H1 (cell line): ENCODE measurements at regions not wholly inside any gene's neighbourhood (a gene's known extent, or its start where the extent isn't known, plus 50 kb on each side); places are given as distances from the start of the nearest gene placed in this dataset.

Experiments
- CTCF ChIA-PET: fragments of 300-600 bp; sonication (Branson Sonifier 250); formaldehyde crosslinking; loops from one replicate; lab custom pipeline; 2021; ENCODE audit not compliant: partially characterized antibody; lab: Charles Lee
- POLR2A ChIA-PET: fragments of 300-600 bp; sonication (Branson Sonifier 250); formaldehyde crosslinking; loops from one replicate; lab custom pipeline; 2021; ENCODE audit warnings: inconsistent platforms; ENCODE audit not compliant: partially characterized antibody; lab: Charles Lee
- DNase-seq, 2 experiments: peaks; one replicate each; pipeline versions ENCODE4 v3.0.0 to v3.0.0-alpha.2; 2010 to 2022; ENCODE audit warnings: low spot score in 2 of 2, low read depth in 1 of 2, mixed read lengths in 1 of 2
- FAIRE-seq: peaks from 2 replicates; lab custom pipeline; 2011; peaks lifted over from hg19 to GRCh38; lab: Jason Lieb, UNC
- H2AFZ ChIP-seq: 2 replicates; pipeline ENCODE4 v1.8.1; 2012; ENCODE audit warnings: low read length, inconsistent platforms
- H2AK5ac ChIP-seq: 2 replicates; pipeline ENCODE4 v1.6.1; 2013; ENCODE audit warnings: low read depth, low read length
- H2BK120ac ChIP-seq: replicated peaks from 2 replicates; pipeline ENCODE3; 2013; ENCODE audit warnings: low read depth, low read length, inconsistent platforms
- H2BK12ac ChIP-seq: 2 replicates; pipeline ENCODE4 v1.6.1; 2013; ENCODE audit warnings: low read depth, low read length
- H2BK15ac ChIP-seq: 2 replicates; pipeline ENCODE4 v1.6.1; 2013; ENCODE audit warnings: low read length
- H2BK20ac ChIP-seq: 2 replicates; pipeline ENCODE4 v1.6.1; 2013; ENCODE audit warnings: low read length
- H2BK5ac ChIP-seq: 2 replicates; pipeline ENCODE4 v1.6.1; 2013; ENCODE audit warnings: low read depth, low read length
- H3K14ac ChIP-seq: 2 replicates; pipeline ENCODE4 v1.6.1; 2013; ENCODE audit warnings: inconsistent platforms; ENCODE audit not compliant: insufficient read length
- H3K18ac ChIP-seq: 2 replicates; pipeline ENCODE4 v1.6.1; 2013; ENCODE audit warnings: low read length; ENCODE audit errors: extremely low read depth
- H3K23ac ChIP-seq: 2 replicates; pipeline ENCODE4 v1.6.1; 2013; ENCODE audit warnings: inconsistent platforms; ENCODE audit not compliant: insufficient read length
- H3K23me2 ChIP-seq: 2 replicates; pipeline ENCODE4 v1.6.1; 2013; ENCODE audit warnings: low read depth, low read length
- H3K27ac ChIP-seq: 2 replicates; pipeline ENCODE4 v1.6.1; 2011; ENCODE audit warnings: low read depth, low read length, inconsistent platforms
- H3K27me3 ChIP-seq, 4 experiments: replicated peaks in 1 of 4; 1 replicate in 1 of 4; 2 replicates in 3 of 4; pipeline versions ENCODE4 v1.6.1 to v1.8.1; 2011 to 2013; ENCODE audit warnings: low read length in 3 of 4, mild to moderate bottlenecking in 3 of 4, inconsistent platforms in 2 of 4, mixed read lengths in 2 of 4, moderate library complexity in 1 of 4; ENCODE audit not compliant: control insufficient read depth in 3 of 4, insufficient read depth in 3 of 4; ENCODE audit errors: extremely low read depth in 1 of 4
- H3K36me3 ChIP-seq, 4 experiments: 2 replicates each; pipeline versions ENCODE4 v1.6.1 to v1.8.1; 2011 to 2013; ENCODE audit warnings: mild to moderate bottlenecking in 4 of 4, low read length in 3 of 4, moderate library complexity in 2 of 4, control low read depth in 1 of 4, inconsistent platforms in 1 of 4; ENCODE audit not compliant: insufficient read depth in 4 of 4, control insufficient read depth in 2 of 4
- H3K4ac ChIP-seq: replicated peaks from 2 replicates; pipeline ENCODE3; 2013; ENCODE audit warnings: low read length, low read depth, mixed read lengths, inconsistent platforms; ENCODE audit not compliant: insufficient read length
- H3K4me1 ChIP-seq, 4 experiments: replicated peaks in 1 of 4; 1 replicate in 1 of 4; 2 replicates in 3 of 4; pipeline versions ENCODE4 v1.6.1 to v1.8.1; 2011 to 2013; ENCODE audit warnings: low read length in 3 of 4, inconsistent platforms in 2 of 4, mixed read lengths in 1 of 4; ENCODE audit not compliant: insufficient read depth in 4 of 4, control insufficient read depth in 3 of 4
- H3K4me2 ChIP-seq, 2 experiments: 2 replicates each; pipeline versions ENCODE4 v1.6.1 to v1.8.1; 2011 to 2013; ENCODE audit warnings: low read depth in 2 of 2, low read length in 2 of 2, control low read depth in 1 of 2, inconsistent platforms in 1 of 2, mild to moderate bottlenecking in 1 of 2; ENCODE audit not compliant: insufficient read depth in 1 of 2
- H3K4me3 ChIP-seq, 4 experiments: fragments of 200-600, 300-600 bp in 1 of 4; sonication (generic), shearing (Covaris generic), sonication (Bioruptor Twin) in 1 of 4; 2 replicates each; pipeline versions ENCODE4 v1.5.1 to v1.8.1; 2011 to 2016; ENCODE audit warnings: low read length in 4 of 4, low read depth in 3 of 4, control low read depth in 2 of 4, inconsistent platforms in 2 of 4, mild to moderate bottlenecking in 2 of 4, mixed read lengths in 1 of 4, moderate library complexity in 1 of 4; ENCODE audit not compliant: insufficient read depth in 2 of 4; ENCODE audit errors: extremely low read depth in 1 of 4
- H3K56ac ChIP-seq: replicated peaks from 2 replicates; pipeline ENCODE3; 2013; ENCODE audit warnings: low read depth, mild to moderate bottlenecking, mixed read lengths, low read length, inconsistent platforms; ENCODE audit not compliant: insufficient read length
- H3K79me1 ChIP-seq: 2 replicates; pipeline ENCODE4 v1.6.1; 2013; ENCODE audit warnings: low read depth, low read length, control low read depth
- H3K79me2 ChIP-seq, 2 experiments: 2 replicates each; pipeline versions ENCODE4 v1.6.1 to v1.8.1; 2012 to 2013; ENCODE audit warnings: low read length in 2 of 2, mild to moderate bottlenecking in 2 of 2, inconsistent platforms in 1 of 2; ENCODE audit not compliant: insufficient read depth in 2 of 2, control insufficient read depth in 1 of 2
- H3K9ac ChIP-seq, 4 experiments: replicated peaks in 1 of 4; 1 replicate in 1 of 4; 2 replicates in 3 of 4; pipeline versions ENCODE4 v1.6.1 to v1.8.1; 2011 to 2013; ENCODE audit warnings: low read depth in 3 of 4, low read length in 3 of 4, control low read depth in 2 of 4, mild to moderate bottlenecking in 2 of 4, moderate library complexity in 2 of 4, inconsistent platforms in 1 of 4; ENCODE audit errors: extremely low read depth in 1 of 4
- H3K9me3 ChIP-seq, 2 experiments: 2 replicates each; pipeline versions ENCODE4 v1.6.1 to v1.8.1; 2012 to 2013; ENCODE audit warnings: mild to moderate bottlenecking in 2 of 2, moderate library complexity in 2 of 2, control low read depth in 1 of 2, inconsistent platforms in 1 of 2, low read depth in 1 of 2, low read length in 1 of 2, mixed read lengths in 1 of 2; ENCODE audit not compliant: insufficient read depth in 2 of 2
- H4K20me1 ChIP-seq, 2 experiments: replicated peaks in 1 of 2; 2 replicates each; pipeline versions ENCODE3 to v1.8.1; 2011 to 2013; ENCODE audit warnings: inconsistent platforms in 2 of 2, low read length in 2 of 2, mild to moderate bottlenecking in 1 of 2; ENCODE audit not compliant: insufficient read depth in 2 of 2, control insufficient read depth in 1 of 2
- H4K5ac ChIP-seq: 2 replicates; pipeline ENCODE4 v1.6.1; 2013; ENCODE audit warnings: low read length, low read depth, mixed read lengths, inconsistent platforms; ENCODE audit not compliant: insufficient read length
- H4K8ac ChIP-seq: 2 replicates; pipeline ENCODE4 v1.8.0; 2013; ENCODE audit warnings: mild to moderate bottlenecking, moderate library complexity, low read length, inconsistent platforms; ENCODE audit not compliant: insufficient read depth; ENCODE audit errors: extremely low read depth
- H4K91ac ChIP-seq: replicated peaks from 2 replicates; pipeline ENCODE3; 2013; ENCODE audit warnings: low read length, mixed read lengths, inconsistent platforms; ENCODE audit not compliant: insufficient read length
- CBX8 ChIP-seq: fragments of 300-800, 300-1000 bp; sonication (generic); IDR thresholded peaks from 2 replicates; pipeline ENCODE4 v1.7.1; 2016; ENCODE audit warnings: low read depth, low read length, borderline replicate concordance
- EGR1 ChIP-seq: IDR thresholded peaks from 2 replicates; pipeline ENCODE4 v1.6.1; 2011; ENCODE audit warnings: low read depth, low read length, borderline replicate concordance
- EZH2 ChIP-seq: fragments of 200-600 bp; sonication (generic); IDR thresholded peaks from 2 replicates; pipeline ENCODE4 v1.7.1; 2012; ENCODE audit warnings: low read depth, mild to moderate bottlenecking, moderate library complexity, low read length, inconsistent platforms; ENCODE audit not compliant: severe bottlenecking
- JUN ChIP-seq: IDR thresholded peaks from 2 replicates; pipeline ENCODE4 v1.6.1; 2011; ENCODE audit warnings: low read depth, mild to moderate bottlenecking, improper control_type of control experiment, low read length
- NANOG ChIP-seq: IDR thresholded peaks from 2 replicates; pipeline ENCODE4 v1.6.1; 2011; ENCODE audit warnings: low read length, low read depth, mild to moderate bottlenecking, inconsistent platforms; ENCODE audit not compliant: insufficient read depth, poor library complexity, severe bottlenecking
- NRF1 ChIP-seq: IDR thresholded peaks from 2 replicates; pipeline ENCODE4 v1.6.1; 2011; ENCODE audit warnings: mild to moderate bottlenecking, low read depth, low read length, improper control_type of control experiment
- RBBP5 ChIP-seq: IDR thresholded peaks from 2 replicates; pipeline ENCODE4 v1.7.1; 2012; ENCODE audit warnings: low read depth, mild to moderate bottlenecking, inconsistent platforms, low read length, moderate library complexity, borderline replicate concordance
- SP2 ChIP-seq: IDR thresholded peaks from 2 replicates; pipeline ENCODE4 v1.6.1; 2012; ENCODE audit warnings: mild to moderate bottlenecking, low read length, inconsistent platforms
- SRF ChIP-seq: IDR thresholded peaks from 2 replicates; pipeline ENCODE4 v1.6.1; 2011; ENCODE audit warnings: mild to moderate bottlenecking, low read depth, low read length, moderate library complexity
- ZNF274 ChIP-seq: IDR thresholded peaks from 2 replicates; pipeline ENCODE4 v1.7.0; 2012; ENCODE audit warnings: low read length, borderline replicate concordance; ENCODE audit errors: extremely low read depth
- whole genome bisulfite sequencing, 2 experiments: shearing (Covaris generic) in 1 of 2; methylation state at CpG; one replicate each; pipeline versions ENCODE4 v1.1.6 to v1.1.7; 2013 to 2015; ENCODE audit warnings: low lambda C conversion rate in 2 of 2, mixed read lengths in 2 of 2, inconsistent platforms in 1 of 2, low coverage in 1 of 2, missing lambda C conversion rate in 1 of 2; ENCODE audit not compliant: insufficient replicate concordance in 2 of 2, insufficient coverage in 1 of 2, insufficient read length in 1 of 2; ENCODE audit errors: extremely low coverage in 1 of 2, missing lambda C conversion rate in 1 of 2; 5-methylcytosine and 5-hydroxymethylcytosine counted together
- TF ChIP-seq, protein P1 (sequence below): IDR thresholded peaks from 2 replicates; pipeline ENCODE4 v1.6.1; 2011; ENCODE audit warnings: low read length, improper control_type of control experiment

DNA sequence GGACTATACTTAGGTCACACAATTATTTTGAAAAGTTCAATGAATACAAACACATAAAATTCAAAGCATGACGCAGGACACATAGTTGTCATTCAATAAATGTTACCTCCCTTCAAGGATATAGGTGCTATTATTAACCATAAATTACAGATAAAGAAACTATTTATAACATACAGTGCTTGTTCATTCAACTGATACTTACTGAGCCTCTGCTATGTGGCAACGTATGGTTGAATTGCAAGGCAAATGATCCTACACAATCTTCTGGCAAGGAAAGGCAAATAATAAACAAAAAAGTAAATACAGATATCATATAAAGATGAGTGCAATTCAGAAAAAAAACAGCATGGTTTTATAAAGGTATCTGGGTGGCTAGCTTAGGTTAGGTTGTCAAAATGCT lies 614.7 kb downstream of the LTN1 start:
- no peak for FAIRE-seq
- TF ChIP-seq RBBP5 (no peak), SRF (no peak), EGR1 (no peak), JUN (no peak), CBX8 (no peak), ZNF274 (no peak), EZH2 (no peak), NANOG (no peak), SP2 (no peak), NRF1 (no peak)
- TF ChIP-seq, protein P1, sequence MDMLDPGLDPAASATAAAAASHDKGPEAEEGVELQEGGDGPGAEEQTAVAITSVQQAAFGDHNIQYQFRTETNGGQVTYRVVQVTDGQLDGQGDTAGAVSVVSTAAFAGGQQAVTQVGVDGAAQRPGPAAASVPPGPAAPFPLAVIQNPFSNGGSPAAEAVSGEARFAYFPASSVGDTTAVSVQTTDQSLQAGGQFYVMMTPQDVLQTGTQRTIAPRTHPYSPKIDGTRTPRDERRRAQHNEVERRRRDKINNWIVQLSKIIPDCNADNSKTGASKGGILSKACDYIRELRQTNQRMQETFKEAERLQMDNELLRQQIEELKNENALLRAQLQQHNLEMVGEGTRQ: no peak

More for the DNA sequence above, 614.7 kb downstream of the LTN1 start:
- Histone ChIP-seq H4K91ac (no peak overlapping the region), H2BK120ac (no peak overlapping the region), H3K18ac (no peak overlapping the region), H3K4me1 (no peaks in the 10 kb centered on the region; a peak in 1 of 7 replicates), H3K4ac (no peak overlapping the region), H3K79me1 (no peaks in the 10 kb centered on the region), H2AFZ (no peak overlapping the region), H3K14ac (no peak overlapping the region), H2BK15ac (no peak overlapping the region), H3K9me3 (no peaks in the 10 kb centered on the region), H3K79me2 (no peaks in the 10 kb centered on the region), H3K36me3 (no peaks in the 10 kb centered on the region), H3K27me3 (no peaks in the 10 kb centered on the region), H3K9ac (no peak overlapping the region), H3K27ac (no peak overlapping the region), H3K23ac (no peak overlapping the region), H2BK20ac (no peak overlapping the region), H4K8ac (no peak overlapping the region), H2BK12ac (no peak overlapping the region), H4K20me1 (no peaks in the 10 kb centered on the region), H3K56ac (no peak overlapping the region), H2BK5ac (no peak overlapping the region), H2AK5ac (no peak overlapping the region), H3K4me3 (no peak overlapping the region), H3K4me2 (no peak overlapping the region), H3K23me2 (no peaks in the 10 kb centered on the region; the same call in 1 of the 2 replicates), H4K5ac (no peak overlapping the region)
- POLR2A ChIA-PET: no interaction called here
- WGBS, 2 experiments: 96% methylated on average over 2 of the region's 2 CpGs; no CpG with 5 or more reads in 1 of the 2 experiments
- CTCF ChIA-PET: interaction anchor here (0.5 to 0.7 kb wide), 2 partner anchors 10 to 122 kb away, joined by 3 read pairs; no protein-coding TSS in a partner anchor
- DNase-seq: no peak
